ENCODE measurements at regions not wholly inside any gene's neighbourhood (a gene's known extent, or its start where the extent isn't known, plus 50 kb on each side); places are given as distances from the start of the nearest gene placed in this dataset.
A peak's percentile ranks its signal among the peaks of the same experiment; 100 is the strongest.
"Not testable (repeated sequence)": the region's sequence is repeated elsewhere in the genome, so short reads cannot be mapped to it uniquely, and the experiment has no call there.

- TF ChIP-seq, protein P1, sequence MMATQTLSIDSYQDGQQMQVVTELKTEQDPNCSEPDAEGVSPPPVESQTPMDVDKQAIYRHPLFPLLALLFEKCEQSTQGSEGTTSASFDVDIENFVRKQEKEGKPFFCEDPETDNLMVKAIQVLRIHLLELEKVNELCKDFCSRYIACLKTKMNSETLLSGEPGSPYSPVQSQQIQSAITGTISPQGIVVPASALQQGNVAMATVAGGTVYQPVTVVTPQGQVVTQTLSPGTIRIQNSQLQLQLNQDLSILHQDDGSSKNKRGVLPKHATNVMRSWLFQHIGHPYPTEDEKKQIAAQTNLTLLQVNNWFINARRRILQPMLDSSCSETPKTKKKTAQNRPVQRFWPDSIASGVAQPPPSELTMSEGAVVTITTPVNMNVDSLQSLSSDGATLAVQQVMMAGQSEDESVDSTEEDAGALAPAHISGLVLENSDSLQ (IDR thresholded peaks at IDR 0.05), result peak; percentile 21; the same call in 1 of the 2 replicates
- TF ChIP-seq SUZ12 (IDR thresholded peaks at IDR 0.05), result no peak
- ChIA-PET POLR2A (no interaction called here), CTCF (interaction anchor here (0.7 kb wide), 1 partner anchor 1649 kb away, joined by 3 read pairs; no protein-coding TSS in a partner anchor)
- DNase-seq (ENCODE audit: extremely low spot score), result peak; percentile 31
Measured at GRCh38 chr3:167032267-167032876, 347.7 kb downstream of the ZBBX start.

- TF ChIP-seq NFRKB (IDR thresholded peaks at IDR 0.05) (no peak), BHLHE40 (IDR thresholded peaks at IDR 0.05; ENCODE audit: borderline replicate concordance) (no peak), LEF1 (IDR thresholded peaks at IDR 0.05; ENCODE audit: borderline replicate concordance) (no peak), ARNT (IDR thresholded peaks at IDR 0.05) (no peak), FOXM1 (IDR thresholded peaks at IDR 0.05; ENCODE audit: borderline replicate concordance) (no peak), HDGF (IDR thresholded peaks at IDR 0.05; ENCODE audit: borderline replicate concordance) (no peak), ZNF384 (IDR thresholded peaks at IDR 0.05) (no peak), FOXK2 (IDR thresholded peaks at IDR 0.05) (no peak), TARDBP (IDR thresholded peaks at IDR 0.05) (no peak)
- TF ChIP-seq, protein P1 (IDR thresholded peaks at IDR 0.05), result no peak
- POLR2A ChIA-PET, result no interaction called here
- CTCF ChIA-PET, result no interaction called here
- no peak for DNase-seq (ENCODE audit: extremely low spot score)
Measured at GRCh38 chr3:167031364-167032049, 348.6 kb downstream of the ZBBX start.

DNA sequence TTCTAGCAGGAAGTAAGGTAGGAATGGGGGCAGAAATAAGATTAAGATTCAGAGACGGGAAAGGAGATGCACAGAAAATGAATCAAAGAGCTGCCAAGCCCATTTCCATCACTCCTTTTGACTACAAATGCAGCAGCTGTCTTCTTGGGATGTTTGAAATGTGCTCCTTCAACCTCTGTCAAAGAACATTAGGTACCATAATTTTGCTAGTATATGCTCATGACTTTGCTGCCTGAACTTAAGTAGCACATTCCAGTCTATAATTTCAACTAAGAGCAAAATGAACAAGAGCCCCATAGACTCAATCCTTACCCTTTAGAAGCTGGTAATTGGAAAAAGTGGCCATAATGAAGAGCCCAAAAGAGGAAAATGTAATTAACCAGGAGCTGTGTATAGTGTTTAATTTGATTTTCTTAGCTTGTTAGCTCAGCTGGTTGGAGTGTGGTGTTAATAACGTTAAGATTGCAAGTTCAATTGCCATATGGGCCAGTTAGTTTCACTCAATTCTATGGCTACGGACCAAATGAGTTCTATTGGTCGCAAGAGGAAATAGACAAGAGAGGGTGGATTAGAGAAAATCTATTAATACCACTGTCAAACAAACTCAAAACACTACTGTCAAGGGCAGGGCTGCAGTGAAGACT lies 349.9 kb downstream of the ZBBX start:
- no peak for DNase-seq (ENCODE audit: extremely low spot score)
- CTCF ChIA-PET, result no interaction called here
- POLR2A ChIA-PET, result no interaction called here
- TF ChIP-seq, protein P1 (IDR thresholded peaks at IDR 0.05), result no peak
- no peak for TF ChIP-seq ARNT (IDR thresholded peaks at IDR 0.05)
- TF ChIP-seq NFRKB (IDR thresholded peaks at IDR 0.05), result no peak
- no peak for TF ChIP-seq CTBP1 (IDR thresholded peaks at IDR 0.05; ENCODE audit: borderline replicate concordance)
- no peak for TF ChIP-seq FOXA1 (IDR thresholded peaks at IDR 0.05)
- no peak for TF ChIP-seq HDGF (IDR thresholded peaks at IDR 0.05; ENCODE audit: borderline replicate concordance)
- no peak for TF ChIP-seq ELF4 (IDR thresholded peaks at IDR 0.05)
- TF ChIP-seq SUZ12 (IDR thresholded peaks at IDR 0.05), result no peak

- CTCF ChIA-PET; DNase-seq (ENCODE audit: extremely low spot score); POLR2A ChIA-PET: not testable (repeated sequence)
Measured at GRCh38 chr3:167019503-167019902, 360.6 kb downstream of the ZBBX start.

DNA sequence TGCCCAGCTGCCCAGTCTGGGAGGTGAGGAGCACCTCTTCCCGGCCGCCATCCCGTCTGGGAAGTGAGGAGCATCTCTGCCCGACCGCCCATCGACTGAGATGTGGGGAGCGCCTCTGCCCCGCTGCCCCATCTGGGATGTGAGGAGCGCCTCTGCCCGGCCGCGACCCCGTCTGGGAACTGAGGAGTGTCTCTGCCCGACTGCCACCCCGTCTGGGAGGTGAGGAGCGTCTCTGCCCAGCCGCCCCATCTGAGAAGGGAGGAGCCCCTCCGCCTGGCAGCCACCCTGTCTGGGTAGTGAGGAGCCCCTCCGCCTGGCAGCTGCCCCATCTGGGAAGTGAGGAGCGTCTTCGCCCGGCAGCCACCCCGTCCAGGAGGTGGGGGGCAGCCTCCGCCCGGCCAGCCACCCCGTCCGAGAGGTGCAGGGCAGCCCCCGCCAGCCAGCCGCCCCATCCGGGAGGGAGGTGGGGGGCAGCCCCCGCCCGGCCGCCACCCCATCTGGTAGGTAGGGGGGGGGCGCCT lies 361.4 kb downstream of the ZBBX start:
- DNase-seq (ENCODE audit: extremely low spot score); POLR2A ChIA-PET; CTCF ChIA-PET: not testable (repeated sequence)

GRCh38 chr3:167012691-167013090 lies 367.4 kb downstream of the ZBBX start:
- CTCF ChIA-PET, result no interaction called here
- POLR2A ChIA-PET, result no interaction called here
- no peak for DNase-seq (ENCODE audit: extremely low spot score)
- TF ChIP-seq TARDBP (IDR thresholded peaks at IDR 0.05) (no peak), FOXA1 (IDR thresholded peaks at IDR 0.05) (no peak), SUZ12 (IDR thresholded peaks at IDR 0.05) (no peak), ZNF384 (IDR thresholded peaks at IDR 0.05) (no peak), LEF1 (IDR thresholded peaks at IDR 0.05; ENCODE audit: borderline replicate concordance) (no peak), FOXK2 (IDR thresholded peaks at IDR 0.05) (no peak), ARNT (IDR thresholded peaks at IDR 0.05) (no peak)

GRCh38 chr3:167008791-167009190 lies 371.3 kb downstream of the ZBBX start:
- POLR2A ChIA-PET, result no interaction called here
- CTCF ChIA-PET, result no interaction called here
- TF ChIP-seq L3MBTL2 (conservative IDR thresholded peaks at IDR 0.05) (no peak), SUZ12 (IDR thresholded peaks at IDR 0.05) (no peak), SP1 (IDR thresholded peaks at IDR 0.05) (no peak), FOXK2 (IDR thresholded peaks at IDR 0.05) (no peak), CTBP1 (IDR thresholded peaks at IDR 0.05; ENCODE audit: borderline replicate concordance) (no peak), BHLHE40 (IDR thresholded peaks at IDR 0.05; ENCODE audit: borderline replicate concordance) (no peak), FOXM1 (IDR thresholded peaks at IDR 0.05; ENCODE audit: borderline replicate concordance) (no peak), ELF4 (IDR thresholded peaks at IDR 0.05) (no peak), TARDBP (IDR thresholded peaks at IDR 0.05) (no peak)
- TF ChIP-seq, protein P1 (IDR thresholded peaks at IDR 0.05), result no peak

More at GRCh38 chr3:167008791-167009190, 371.3 kb downstream of the ZBBX start:
- DNase-seq (ENCODE audit: extremely low spot score), result no peak
